ENCODE measurements at regions not wholly inside any gene's neighbourhood (a gene's known extent, or its start where the extent isn't known, plus 50 kb on each side); places are given as distances from the start of the nearest gene placed in this dataset.

DNA sequence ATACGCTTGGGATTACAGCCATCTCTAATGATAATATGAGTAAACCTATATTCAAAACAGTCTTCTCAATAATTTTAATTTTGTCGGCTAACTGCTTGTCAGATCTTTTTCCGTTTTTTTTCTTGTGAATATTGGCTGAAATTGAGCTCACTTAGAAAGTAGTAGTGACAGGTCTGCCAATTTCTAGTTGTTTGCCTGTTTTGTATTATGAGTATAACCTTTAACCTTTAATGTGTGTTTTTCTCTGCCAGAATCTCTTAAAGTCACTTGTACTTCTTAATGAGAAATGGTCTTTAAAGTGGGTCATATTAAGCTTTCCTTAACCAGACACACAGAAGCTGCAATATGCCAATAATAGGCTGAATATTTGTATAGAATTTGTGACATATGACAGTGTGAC lies 511.0 kb downstream of the CSNK1G3 start:
- TF ChIP-seq GATA3 (IDR thresholded peaks at IDR 0.05; ENCODE audit: low read depth, low read length) (no peak), GATA2 (IDR thresholded peaks at IDR 0.05; ENCODE audit: low read depth, low read length) (no peak)

DNA sequence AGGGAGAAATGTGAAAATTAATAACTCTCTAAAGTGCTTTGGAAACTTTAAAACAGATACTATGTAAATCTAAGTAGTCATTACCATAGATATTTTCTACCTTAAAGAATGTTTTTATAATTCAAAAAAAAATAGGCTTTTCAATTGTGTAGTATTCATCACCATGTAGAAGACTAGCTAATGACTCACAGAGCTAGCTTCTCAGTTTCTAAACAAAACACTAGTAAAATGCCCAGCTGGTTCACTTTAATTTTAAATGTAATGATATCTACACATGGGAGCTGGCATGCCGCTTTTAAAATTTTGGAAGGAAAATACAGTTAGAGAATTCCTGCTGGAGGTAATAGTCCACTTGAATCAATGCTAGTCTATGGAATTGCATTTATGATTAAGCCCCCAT lies 509.8 kb downstream of the CSNK1G3 start:
- TF ChIP-seq GATA2 (IDR thresholded peaks at IDR 0.05; ENCODE audit: low read depth, low read length) (no peak), GATA3 (IDR thresholded peaks at IDR 0.05; ENCODE audit: low read depth, low read length) (no peak)

DNA sequence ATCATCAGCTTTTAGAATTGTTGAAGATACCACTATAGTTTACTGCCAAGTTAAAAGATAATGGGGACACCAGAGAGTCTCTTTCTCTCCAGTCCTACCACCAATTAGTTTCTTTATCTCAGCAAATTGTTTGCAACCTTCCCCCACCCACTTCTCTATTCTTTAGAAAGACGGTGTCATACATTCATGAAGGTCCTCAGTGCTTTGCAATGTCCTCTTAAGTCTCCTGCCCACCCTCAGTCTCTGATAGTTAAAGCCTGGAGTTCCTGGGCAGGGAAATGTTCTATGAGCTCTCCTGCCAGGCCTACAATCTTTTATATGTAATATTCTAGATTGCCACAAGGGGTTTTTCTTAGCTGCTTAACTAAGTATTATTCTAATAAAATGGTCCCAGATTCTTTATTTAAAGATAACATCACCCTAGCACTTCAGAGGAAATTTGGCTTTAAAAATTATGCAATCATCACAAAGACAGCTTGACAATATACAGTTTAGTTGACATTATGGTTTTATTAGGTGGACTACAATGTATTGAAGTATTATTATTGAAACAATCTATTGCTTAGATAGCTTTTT lies 509.2 kb downstream of the CSNK1G3 start:
- no peak for TF ChIP-seq GATA2 (IDR thresholded peaks at IDR 0.05; ENCODE audit: low read depth, low read length)

DNA sequence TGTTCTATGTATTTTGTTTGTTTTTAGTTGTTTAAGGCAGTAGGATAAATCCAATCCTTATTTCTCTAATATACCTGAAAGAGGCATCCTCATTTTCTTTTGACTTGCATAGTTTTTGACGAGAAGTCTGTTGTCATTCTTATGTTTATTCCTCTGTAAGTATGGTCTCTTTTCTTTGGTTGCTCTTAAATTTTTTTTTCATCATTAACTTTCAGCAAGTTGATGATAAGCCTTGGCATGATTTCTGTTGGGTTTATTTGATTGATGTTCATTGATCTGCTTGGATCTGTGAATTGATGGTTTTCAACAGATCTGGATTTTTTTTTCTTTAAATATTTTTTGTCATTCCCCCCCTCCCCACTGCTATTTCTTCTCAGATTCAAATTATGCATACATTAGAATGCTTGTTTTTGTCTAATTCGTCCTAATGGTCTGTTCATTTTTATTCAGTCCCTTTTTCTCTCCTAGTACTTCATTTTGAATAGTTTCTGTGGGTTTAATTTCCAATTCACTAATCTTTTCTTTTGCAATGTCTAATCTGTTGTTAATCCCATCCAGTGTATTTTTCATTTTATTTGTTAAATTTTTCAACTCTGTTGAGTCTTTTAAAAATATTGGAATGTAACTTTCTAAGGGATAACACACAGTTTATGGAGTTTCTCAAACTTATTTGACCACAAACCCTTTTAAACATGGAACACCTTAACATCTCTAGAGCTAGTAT lies 495.9 kb downstream of the CSNK1G3 start:
- TF ChIP-seq GATA3 (IDR thresholded peaks at IDR 0.05; ENCODE audit: low read depth, low read length) = no peak
- no peak for TF ChIP-seq GATA2 (IDR thresholded peaks at IDR 0.05; ENCODE audit: low read depth, low read length)

DNA sequence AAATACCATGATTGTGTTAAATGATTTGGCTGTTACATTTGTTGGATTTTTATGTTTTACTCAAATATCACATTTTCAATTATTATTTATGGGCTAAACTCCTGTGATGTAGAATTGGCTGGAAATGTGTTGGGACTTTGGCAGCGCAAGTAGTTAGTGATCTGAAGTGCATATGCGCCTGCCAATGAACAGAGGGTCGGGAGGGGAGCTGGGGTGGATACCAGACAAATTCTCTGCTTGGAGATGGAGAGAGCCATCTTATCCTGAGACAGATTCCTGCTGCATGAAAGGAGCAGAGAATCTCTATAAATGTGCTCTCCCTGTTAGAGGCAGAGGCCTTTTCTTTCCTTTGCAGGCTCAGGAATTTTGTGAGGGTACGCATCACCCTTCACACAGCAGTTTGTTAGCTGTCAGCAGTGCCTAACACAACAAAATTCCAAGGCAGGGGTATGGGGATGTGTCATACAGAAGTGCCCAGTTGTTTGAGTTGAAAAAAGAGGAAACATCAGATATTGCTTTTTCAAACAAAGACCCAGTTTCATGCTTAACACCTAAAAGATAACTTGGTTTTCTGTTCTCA lies 489.1 kb downstream of the CSNK1G3 start:
- no peak for TF ChIP-seq GATA2 (IDR thresholded peaks at IDR 0.05; ENCODE audit: low read depth, low read length)
- TF ChIP-seq GATA3 (IDR thresholded peaks at IDR 0.05; ENCODE audit: low read depth, low read length) = no peak

DNA sequence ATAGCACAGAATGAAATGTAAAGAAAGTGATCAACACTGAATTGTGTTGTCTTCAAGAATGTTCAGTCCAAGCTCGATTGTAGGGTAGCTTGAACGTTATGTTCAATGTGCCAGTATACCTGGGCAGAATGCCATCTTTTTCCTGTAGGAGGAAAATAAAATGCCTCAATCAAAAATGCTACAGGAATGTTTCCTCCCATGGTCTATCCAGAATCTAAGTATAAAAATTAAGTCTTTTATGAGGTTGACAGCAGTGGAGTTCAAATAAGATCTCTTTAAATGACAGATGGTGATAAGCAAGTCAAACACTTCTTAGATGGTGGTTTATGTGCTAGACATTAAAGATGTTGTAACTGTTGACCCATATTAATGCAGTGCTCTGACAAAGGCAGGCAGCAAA lies 488.6 kb downstream of the CSNK1G3 start:
- no peak for TF ChIP-seq GATA3 (IDR thresholded peaks at IDR 0.05; ENCODE audit: low read depth, low read length)
- no peak for TF ChIP-seq GATA2 (IDR thresholded peaks at IDR 0.05; ENCODE audit: low read depth, low read length)

DNA sequence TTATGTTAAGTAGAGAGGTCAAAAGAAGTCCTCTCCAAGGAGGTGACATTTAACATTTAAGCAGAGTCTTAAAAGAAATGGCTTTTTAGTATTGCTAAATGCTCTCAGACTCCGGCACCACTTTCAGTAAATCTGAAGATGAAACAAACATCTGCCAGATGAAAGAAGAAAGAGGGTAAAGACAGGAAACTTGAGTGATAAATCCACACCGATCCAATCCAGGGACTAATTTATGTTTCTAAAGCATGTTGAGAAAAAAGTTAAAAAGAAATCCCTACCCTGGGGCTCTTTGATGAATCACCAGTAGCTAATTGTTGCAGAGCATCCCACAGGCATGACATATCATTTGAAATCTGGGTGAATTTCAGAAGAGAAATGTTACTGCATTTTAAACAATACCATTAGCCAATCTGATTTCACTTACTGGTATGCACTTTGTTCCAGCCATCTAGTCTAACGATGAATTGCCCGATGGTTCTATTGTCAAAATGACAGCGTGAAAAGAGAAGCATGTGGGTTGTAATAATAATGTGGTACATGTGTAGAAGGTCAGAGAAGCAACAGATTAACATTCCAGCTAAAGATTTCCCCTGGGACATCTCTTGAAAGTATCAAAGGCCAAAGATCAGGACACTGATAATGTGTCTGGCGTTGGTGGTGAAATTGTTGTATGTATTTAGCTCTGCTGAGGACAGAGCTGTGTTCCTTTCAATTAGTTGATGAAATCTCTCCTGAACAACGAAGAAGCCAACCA lies 485.7 kb downstream of the CSNK1G3 start:
- TF ChIP-seq GATA2 (IDR thresholded peaks at IDR 0.05; ENCODE audit: low read depth, low read length) = peak; percentile 96
- TF ChIP-seq GATA3 (IDR thresholded peaks at IDR 0.05; ENCODE audit: low read depth, low read length) = peak; percentile 96

DNA sequence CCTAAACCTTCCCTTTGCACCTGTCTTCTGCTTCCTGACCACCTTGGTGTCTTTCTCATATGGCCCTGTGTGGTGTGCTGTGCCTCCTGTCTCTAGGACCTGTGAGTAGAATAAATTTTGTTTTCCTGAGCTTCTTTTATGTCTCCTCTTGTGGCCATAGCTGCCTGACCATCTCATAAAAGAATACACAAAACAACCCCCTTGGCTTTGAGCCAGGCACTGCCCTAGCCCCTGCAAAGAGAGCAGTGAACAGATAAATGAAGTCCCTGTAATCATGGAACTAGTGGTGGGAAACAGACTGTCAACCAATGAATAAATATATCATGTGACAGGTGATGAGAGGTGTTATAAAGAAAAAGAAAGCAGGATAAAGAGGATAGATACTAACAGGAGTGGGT lies 485.1 kb downstream of the CSNK1G3 start:
- TF ChIP-seq GATA3 (IDR thresholded peaks at IDR 0.05; ENCODE audit: low read depth, low read length) (no peak), GATA2 (IDR thresholded peaks at IDR 0.05; ENCODE audit: low read depth, low read length) (no peak)

DNA sequence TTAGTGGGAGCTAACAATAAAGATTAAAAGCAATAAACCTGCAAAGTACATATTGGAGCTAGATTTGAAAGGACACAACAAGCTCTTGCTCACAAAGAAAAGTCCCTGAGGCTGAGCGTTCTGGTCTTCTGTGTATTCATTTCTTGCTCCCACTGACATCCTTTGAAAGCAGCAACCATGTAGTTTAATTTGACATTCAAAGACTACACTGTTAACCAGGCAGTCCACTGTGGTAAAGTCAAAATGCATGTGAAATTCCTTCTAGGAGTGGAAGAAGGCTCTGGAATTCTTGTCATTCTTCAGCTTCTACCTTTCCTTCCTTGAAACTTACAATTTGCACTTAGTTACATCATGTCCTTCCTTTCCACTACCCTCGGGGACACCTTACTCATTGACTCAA lies 480.7 kb downstream of the CSNK1G3 start:
- TF ChIP-seq GATA2 (IDR thresholded peaks at IDR 0.05; ENCODE audit: low read depth, low read length) = no peak
- TF ChIP-seq GATA3 (IDR thresholded peaks at IDR 0.05; ENCODE audit: low read depth, low read length) = no peak

DNA sequence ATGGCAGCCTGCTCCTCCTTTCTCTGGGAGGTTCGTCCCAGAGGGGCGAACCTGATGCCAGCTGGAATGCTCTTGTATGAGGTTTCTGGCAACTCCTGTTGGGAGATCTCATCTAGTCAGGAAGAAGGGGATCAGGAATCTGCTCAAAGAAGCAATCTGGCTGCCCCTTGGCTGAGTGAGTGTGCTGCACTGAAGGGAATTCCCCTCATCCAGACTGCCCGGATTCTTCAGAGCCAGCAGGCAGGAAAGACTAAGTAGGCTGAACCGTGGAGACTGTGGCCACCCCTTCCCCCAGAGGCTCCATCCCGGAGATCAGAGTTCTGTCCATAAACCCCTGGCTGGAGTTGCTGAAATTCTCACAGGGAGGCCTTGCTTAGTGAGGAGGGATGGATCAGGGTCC lies 476.0 kb downstream of the CSNK1G3 start:
- TF ChIP-seq GATA3 (IDR thresholded peaks at IDR 0.05; ENCODE audit: low read depth, low read length) (no peak), GATA2 (IDR thresholded peaks at IDR 0.05; ENCODE audit: low read depth, low read length) (no peak)

DNA sequence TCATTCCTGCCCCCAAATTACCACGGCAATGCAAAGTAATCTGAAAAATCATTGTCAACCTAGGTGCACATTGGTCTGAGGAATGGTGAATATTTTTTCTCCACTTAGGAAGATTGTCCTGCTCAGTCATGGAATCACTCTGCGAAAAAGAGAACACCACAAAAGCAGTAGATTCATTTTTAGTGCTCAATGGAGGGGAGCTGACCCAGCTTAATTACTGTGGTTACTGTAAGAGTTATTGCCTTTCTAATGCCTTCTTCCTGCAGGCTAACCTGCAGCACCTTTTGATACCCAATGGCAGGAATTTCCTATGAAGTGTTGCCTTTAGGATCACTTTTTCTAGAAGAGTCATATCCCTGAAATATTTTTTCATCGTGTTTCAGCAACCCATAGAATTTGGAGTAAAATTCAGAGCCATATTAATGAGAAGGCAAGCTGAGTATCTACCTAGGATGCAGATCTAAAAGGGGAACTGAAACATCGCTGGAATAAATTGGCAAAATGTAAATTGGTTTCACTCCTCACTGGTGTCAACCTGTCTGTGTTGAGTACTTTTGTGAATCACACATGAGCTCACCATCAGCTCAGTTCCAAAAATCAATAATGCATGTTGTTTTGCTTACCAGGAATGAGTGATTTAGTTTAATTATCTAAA lies 464.5 kb downstream of the CSNK1G3 start:
- TF ChIP-seq GATA3 (IDR thresholded peaks at IDR 0.05; ENCODE audit: low read depth, low read length) (no peak), GATA2 (IDR thresholded peaks at IDR 0.05; ENCODE audit: low read depth, low read length) (no peak)

DNA sequence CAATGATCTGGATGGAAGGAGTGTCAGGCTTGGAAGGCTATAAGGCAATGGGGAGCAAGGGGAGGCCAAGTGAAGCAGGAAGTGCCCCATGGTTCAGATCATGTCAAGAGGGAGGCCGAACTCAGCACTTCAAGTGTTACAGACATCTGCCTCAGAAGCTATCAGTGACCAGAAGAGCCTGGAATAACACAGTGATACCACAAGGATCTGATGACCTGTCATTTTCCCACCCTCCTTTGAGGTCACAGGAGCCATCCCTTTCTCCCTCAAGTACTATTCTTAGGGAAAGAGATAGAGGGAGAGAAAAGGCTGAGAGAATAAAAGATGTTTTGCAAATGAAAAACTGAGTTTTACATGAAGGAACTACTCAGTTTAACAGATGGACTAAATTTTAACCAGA lies 454.8 kb downstream of the CSNK1G3 start:
- TF ChIP-seq GATA3 (IDR thresholded peaks at IDR 0.05; ENCODE audit: low read depth, low read length) (no peak), GATA2 (IDR thresholded peaks at IDR 0.05; ENCODE audit: low read depth, low read length) (no peak)

DNA sequence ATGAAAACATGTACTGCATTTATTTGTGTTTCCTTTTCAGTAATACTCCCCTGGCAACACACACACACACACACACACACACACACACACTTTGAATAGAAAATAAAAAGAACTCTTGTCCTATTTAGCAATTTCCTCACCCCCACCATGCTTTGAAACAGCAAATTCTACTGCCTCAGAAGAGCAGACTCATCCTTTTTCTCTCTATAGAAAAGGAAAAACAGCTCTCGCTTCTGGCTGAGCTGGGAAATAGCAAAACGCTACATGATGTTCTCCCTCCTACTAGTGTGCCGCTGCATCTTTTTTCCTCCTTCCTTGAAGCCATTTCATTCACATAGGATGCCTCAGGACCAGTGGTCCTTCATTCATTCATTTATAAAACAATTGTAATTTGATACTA lies 453.6 kb downstream of the CSNK1G3 start:
- TF ChIP-seq GATA3 (IDR thresholded peaks at IDR 0.05; ENCODE audit: low read depth, low read length) = no peak
- no peak for TF ChIP-seq GATA2 (IDR thresholded peaks at IDR 0.05; ENCODE audit: low read depth, low read length)

DNA sequence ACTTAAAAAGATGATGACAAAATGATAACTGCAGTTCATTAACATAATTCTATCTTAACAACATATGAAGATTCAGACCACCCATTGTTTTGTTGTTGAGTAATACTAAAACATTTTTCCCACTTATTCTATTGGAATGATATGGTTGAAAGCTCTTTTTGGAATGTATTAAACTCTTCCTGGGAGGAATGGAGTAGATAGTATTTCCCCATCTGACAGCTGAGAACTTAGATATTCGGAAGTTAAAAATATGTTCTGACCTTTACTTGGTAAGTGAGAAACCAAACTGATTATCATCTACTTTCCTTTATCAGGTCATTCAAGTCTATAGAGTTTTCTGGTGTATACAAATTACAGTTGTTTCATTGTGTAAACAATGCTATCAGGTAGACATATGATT lies 452.9 kb downstream of the CSNK1G3 start:
- no peak for TF ChIP-seq GATA2 (IDR thresholded peaks at IDR 0.05; ENCODE audit: low read depth, low read length)
- TF ChIP-seq GATA3 (IDR thresholded peaks at IDR 0.05; ENCODE audit: low read depth, low read length) = no peak

All from SH-SY5Y (cell line).